ENCODE measurements at regions not wholly inside any gene's neighbourhood (a gene's known extent, or its start where the extent isn't known, plus 50 kb on each side); places are given as distances from the start of the nearest gene placed in this dataset.

DNA sequence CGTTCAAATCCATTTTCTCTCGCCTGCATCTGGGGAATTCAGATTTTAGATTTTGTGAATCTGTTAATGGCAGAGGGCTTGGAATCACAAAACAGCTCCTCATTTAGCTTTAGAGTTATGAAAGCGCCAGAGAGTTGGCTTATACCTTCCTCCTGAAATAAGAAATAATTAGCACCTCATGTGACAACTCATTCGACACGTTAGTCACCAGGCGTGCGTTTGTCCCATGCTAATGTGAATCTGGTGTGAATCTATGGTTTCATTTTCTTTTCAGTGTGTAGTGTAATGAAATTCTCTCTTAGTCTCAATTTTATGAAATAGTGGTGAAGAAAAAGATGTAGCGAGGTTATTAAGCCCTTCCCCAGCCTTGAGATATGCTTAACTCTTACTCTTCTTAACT is 89.4 kb downstream of the EDEM1 start:
- no peaks in the 10 kb centered on the region for H3K36me3 ChIP-seq
- 90 to 92% methylated on average over 8 of the region's 8 CpGs for WGBS, 2 donors
- intact Hi-C loops (cut with DNase I) = no loop called here

DNA sequence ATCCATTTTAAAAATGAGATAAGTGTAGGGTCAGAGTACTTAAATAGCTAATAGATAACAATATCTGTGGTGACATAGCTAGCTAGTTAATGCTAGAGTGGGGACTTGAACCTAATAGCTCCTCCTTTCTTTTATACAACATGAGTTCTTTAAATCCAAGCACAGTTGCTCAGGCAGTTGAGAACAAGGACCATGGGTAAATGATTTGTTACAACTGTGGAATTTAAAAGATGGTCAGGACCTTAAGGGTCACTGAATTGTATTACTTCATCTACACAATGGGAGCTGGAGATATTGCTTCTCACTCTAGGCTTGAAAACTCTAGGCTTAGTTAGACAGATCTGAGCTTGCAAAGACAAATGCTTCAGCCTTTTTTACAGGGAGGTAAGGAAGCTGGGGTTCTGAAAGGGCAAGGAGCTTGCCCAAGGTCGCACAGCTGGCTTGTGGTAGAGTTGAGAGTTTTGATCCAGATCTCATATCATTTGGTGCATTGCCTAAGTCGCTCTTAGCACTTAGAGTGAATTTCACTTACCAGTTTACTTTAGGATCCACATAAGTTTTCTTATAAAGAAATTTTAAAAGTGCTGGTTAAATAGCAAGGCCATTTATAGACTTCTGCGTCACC is 90.2 kb downstream of the EDEM1 start:
- H3K27ac ChIP-seq = no peak overlapping the region
- intact Hi-C loops (cut with DNase I) = no loop called here
- no peak for DNase-seq
- H3K4me3 ChIP-seq = no peak overlapping the region
- H3K9me3 ChIP-seq = peaks cover 0 to 8% (median 0%) of the 10 kb centered on the region in 4 donors
- no peaks in the 10 kb centered on the region for H3K27me3 ChIP-seq
- H3K36me3 ChIP-seq = no peaks in the 10 kb centered on the region
- no peaks in the 10 kb centered on the region for H3K4me1 ChIP-seq
- 88 to 89% methylated on average over 3 of the region's 3 CpGs for WGBS, 2 donors
- TF ChIP-seq, protein P1, sequence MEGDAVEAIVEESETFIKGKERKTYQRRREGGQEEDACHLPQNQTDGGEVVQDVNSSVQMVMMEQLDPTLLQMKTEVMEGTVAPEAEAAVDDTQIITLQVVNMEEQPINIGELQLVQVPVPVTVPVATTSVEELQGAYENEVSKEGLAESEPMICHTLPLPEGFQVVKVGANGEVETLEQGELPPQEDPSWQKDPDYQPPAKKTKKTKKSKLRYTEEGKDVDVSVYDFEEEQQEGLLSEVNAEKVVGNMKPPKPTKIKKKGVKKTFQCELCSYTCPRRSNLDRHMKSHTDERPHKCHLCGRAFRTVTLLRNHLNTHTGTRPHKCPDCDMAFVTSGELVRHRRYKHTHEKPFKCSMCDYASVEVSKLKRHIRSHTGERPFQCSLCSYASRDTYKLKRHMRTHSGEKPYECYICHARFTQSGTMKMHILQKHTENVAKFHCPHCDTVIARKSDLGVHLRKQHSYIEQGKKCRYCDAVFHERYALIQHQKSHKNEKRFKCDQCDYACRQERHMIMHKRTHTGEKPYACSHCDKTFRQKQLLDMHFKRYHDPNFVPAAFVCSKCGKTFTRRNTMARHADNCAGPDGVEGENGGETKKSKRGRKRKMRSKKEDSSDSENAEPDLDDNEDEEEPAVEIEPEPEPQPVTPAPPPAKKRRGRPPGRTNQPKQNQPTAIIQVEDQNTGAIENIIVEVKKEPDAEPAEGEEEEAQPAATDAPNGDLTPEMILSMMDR (IDR thresholded peaks at IDR 0.05) = no peak
- TF ChIP-seq POLR2A (IDR thresholded peaks at IDR 0.05) = no peak
- TF ChIP-seq EP300 (IDR thresholded peaks at IDR 0.05) = no peak
- no peak for TF ChIP-seq POLR2AphosphoS5 (IDR thresholded peaks at IDR 0.05)

More for the DNA sequence above, 89.4 kb downstream of the EDEM1 start:
- H3K4me1 ChIP-seq = no peaks in the 10 kb centered on the region
- no peak for TF ChIP-seq POLR2A (IDR thresholded peaks at IDR 0.05)
- TF ChIP-seq EP300 (IDR thresholded peaks at IDR 0.05) = no peak
- TF ChIP-seq, protein P1 (IDR thresholded peaks at IDR 0.05) = no peak
- no peak for TF ChIP-seq POLR2AphosphoS5 (IDR thresholded peaks at IDR 0.05)
- H3K27ac ChIP-seq = no peak overlapping the region
- H3K4me3 ChIP-seq = no peak overlapping the region
- H3K27me3 ChIP-seq = no peaks in the 10 kb centered on the region
- H3K9me3 ChIP-seq = peaks cover 0 to 5% (median 0%) of the 10 kb centered on the region in 4 donors
- no peak for DNase-seq

GRCh38 chr3:5278666-5279065 is 91.2 kb downstream of the EDEM1 start:
- no peaks in the 10 kb centered on the region for H3K36me3 ChIP-seq
- H3K4me1 ChIP-seq = no peaks in the 10 kb centered on the region
- intact Hi-C loops (cut with DNase I) = no loop called here
- H3K27me3 ChIP-seq = no peaks in the 10 kb centered on the region
- DNase-seq = no peak
- no peak overlapping the region for H3K27ac ChIP-seq
- peaks cover 0 to 8% (median 0%) of the 10 kb centered on the region in 4 donors for H3K9me3 ChIP-seq
- TF ChIP-seq POLR2A (IDR thresholded peaks at IDR 0.05) = no peak
- no peak for TF ChIP-seq POLR2AphosphoS5 (IDR thresholded peaks at IDR 0.05)
- TF ChIP-seq EP300 (IDR thresholded peaks at IDR 0.05) = no peak
- TF ChIP-seq, protein P1 (IDR thresholded peaks at IDR 0.05) = no peak
- no peak overlapping the region for H3K4me3 ChIP-seq

DNA sequence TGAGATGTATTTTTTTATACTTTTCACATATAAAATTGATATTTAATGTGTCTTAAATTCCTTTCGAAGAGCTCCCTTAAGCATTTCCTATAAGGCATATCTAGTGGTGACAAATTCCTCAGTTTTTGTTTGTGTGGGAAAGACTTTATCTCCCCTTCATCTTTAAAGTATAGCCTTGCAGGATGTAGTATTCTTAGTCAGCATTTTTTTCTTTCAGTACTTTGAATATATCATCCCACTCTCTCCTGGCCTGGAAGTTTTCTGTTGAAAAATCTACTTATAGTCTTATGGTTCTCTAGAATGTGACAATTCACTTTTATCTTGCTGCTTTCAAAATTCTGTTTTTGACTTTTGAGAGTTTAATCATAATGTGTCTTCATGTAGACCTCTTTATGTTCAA is 95.2 kb downstream of the EDEM1 start:
- whole genome bisulfite sequencing, 2 donors = 94 to 96% methylated on average over 1 of the region's 1 CpG
- intact Hi-C loops (cut with DNase I) = no loop called here
- H3K9me3 ChIP-seq = peaks cover 0 to 9% (median 0%) of the 10 kb centered on the region in 4 donors
- TF ChIP-seq EP300 (IDR thresholded peaks at IDR 0.05) = no peak
- no peak for TF ChIP-seq POLR2A (IDR thresholded peaks at IDR 0.05)
- no peak for TF ChIP-seq POLR2AphosphoS5 (IDR thresholded peaks at IDR 0.05)
- TF ChIP-seq, protein P1 (IDR thresholded peaks at IDR 0.05) = no peak
- no peaks in the 10 kb centered on the region for H3K27me3 ChIP-seq
- H3K4me3 ChIP-seq = no peak overlapping the region
- no peak for DNase-seq
- H3K36me3 ChIP-seq = no peaks in the 10 kb centered on the region
- no peaks in the 10 kb centered on the region for H3K4me1 ChIP-seq
- no peak overlapping the region for H3K27ac ChIP-seq

GRCh38 chr3:5285439-5285838 is 97.9 kb downstream of the EDEM1 start:
- H3K27ac ChIP-seq = no peak overlapping the region
- H3K9me3 ChIP-seq = peaks cover 0 to 9% (median 0%) of the 10 kb centered on the region in 4 donors
- TF ChIP-seq, protein P1 (IDR thresholded peaks at IDR 0.05) = no peak
- no peak for TF ChIP-seq POLR2A (IDR thresholded peaks at IDR 0.05)
- TF ChIP-seq EP300 (IDR thresholded peaks at IDR 0.05) = no peak
- no peaks in the 10 kb centered on the region for H3K36me3 ChIP-seq
- H3K27me3 ChIP-seq = no peaks in the 10 kb centered on the region
- intact Hi-C loops (cut with DNase I) = no loop called here
- no peak for DNase-seq
- no peak overlapping the region for H3K4me3 ChIP-seq
- H3K4me1 ChIP-seq = no peaks in the 10 kb centered on the region
